NCI-H1436 (cell line): ENCODE measurements at regions not wholly inside any gene's neighbourhood (a gene's known extent, or its start where the extent isn't known, plus 50 kb on each side); places are given as distances from the start of the nearest gene placed in this dataset.

Experiments used
- DNase-seq: peaks from one replicate; lab custom pipeline; 2025; lab: John Stamatoyannopoulos, UW

DNA sequence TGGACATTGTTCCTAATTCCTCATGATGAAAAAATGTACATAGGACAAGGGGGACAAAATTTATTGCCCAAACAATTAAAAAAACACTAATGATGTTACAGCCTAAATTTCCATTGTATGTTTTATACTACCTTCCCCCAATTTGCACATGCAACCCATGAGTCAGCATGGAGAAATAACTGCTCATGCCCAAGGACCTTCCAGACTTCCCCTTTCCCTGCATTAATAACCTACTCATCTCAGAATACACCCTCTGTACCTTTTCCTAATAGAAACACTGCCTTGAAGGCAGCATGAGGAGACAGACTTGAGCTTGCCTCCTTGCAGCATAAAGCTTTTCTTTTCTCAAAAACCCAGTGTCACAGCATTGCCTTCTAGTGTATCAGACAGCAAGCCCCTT is 2402.8 kb downstream of the TP53TG3F start:
- DNase-seq, result no peak

- no peak for DNase-seq
Observed at GRCh38 chr16:35868630-35869029, 2409.2 kb downstream of the TP53TG3F start.

GRCh38 chr16:35873472-35873871 is 2414.1 kb downstream of the TP53TG3F start:
- DNase-seq, result no peak

DNA sequence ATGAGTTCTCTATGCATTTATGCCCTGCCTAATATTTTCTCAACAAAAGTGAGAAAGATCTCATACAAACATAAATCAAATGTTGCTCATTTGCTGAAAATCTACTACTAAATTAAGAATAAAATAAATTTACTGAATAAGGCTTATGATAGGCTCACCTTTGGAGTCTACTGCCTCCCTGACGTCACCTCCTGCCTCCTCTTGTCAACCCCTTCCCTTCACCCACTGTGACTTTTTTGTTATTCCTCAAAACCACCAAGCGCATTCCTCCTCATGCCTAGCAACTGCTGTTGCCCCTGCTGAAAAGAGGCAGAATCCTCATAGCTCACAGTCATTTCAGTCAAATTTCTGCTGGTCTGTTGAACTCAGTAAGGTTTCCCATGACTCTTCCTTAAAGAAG is 2422.2 kb downstream of the TP53TG3F start:
- no peak for DNase-seq

- DNase-seq, result no peak
Observed at GRCh38 chr16:35906440-35906839, 2447.0 kb downstream of the TP53TG3F start.

DNA sequence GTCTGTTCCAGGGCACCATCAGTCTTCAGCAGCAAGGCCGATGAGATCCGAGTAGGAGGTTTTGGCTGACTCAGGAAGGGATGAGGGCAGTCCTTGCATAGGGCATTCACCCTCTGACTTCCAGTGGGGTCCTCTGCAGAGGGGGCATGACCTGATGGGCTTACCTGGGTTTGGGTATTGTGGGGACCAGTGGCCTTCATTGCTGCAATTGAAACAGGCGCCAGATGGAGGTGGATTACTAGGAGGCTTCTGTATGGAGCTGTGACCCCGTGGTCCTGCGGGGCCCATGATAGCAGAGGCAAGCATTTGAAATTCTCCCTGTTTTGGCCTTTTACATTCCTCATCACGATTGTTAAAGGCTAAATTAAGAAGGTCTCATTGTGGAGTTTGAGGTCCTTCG is 2448.7 kb downstream of the TP53TG3F start:
- no peak for DNase-seq

- DNase-seq, result no peak
Observed at GRCh38 chr16:35908942-35909341, 2449.5 kb downstream of the TP53TG3F start.

- DNase-seq, result no peak
Observed at GRCh38 chr16:35909351-35909954, 2450.0 kb downstream of the TP53TG3F start.

DNA sequence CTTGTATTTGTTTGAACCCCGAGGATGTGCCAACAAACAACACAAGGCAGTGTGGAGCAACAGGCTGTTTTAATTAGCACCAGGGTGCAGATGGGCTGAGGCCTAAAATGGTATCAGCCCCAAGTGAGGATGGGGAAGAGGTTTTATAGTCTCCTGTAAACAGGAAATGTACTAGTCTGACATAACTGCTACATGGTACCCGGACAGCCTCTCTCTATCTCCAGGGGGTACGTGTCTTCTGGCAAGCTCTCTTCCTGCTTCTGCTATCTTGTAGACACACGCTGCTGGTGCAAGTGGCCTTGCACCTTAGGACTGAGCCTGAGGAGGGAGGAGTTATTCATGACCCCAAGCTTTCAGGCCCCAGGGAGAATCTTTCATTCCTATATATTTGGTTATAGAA is 2451.0 kb downstream of the TP53TG3F start:
- no peak for DNase-seq

GRCh38 chr16:35911899-35912298 is 2452.5 kb downstream of the TP53TG3F start:
- no peak for DNase-seq

- no peak for DNase-seq
Observed at GRCh38 chr16:35931722-35932121, 2472.3 kb downstream of the TP53TG3F start.
